ENCODE measurements at regions not wholly inside any gene's neighbourhood (a gene's known extent, or its start where the extent isn't known, plus 50 kb on each side); places are given as distances from the start of the nearest gene placed in this dataset.

DNA sequence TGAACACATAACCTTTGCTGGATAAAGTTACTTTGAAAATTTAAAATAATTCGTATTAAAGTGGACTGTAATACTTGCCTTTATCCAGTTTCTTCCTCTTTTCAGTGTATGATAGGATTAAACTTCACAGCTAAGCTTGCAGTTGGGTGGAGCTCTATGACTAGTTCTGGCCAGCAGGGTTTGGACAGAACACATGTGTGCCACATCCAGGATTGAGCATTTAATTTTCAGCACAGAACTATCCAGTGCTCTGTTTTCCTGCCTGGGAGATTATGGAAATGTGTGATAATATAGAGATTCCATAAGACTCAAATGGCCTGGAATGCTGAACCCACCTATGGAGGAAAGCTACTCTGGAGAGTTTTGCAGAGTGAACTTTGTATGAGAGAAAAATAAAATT lies 200.2 kb downstream of the OSR1 start:
- TF ChIP-seq, protein P1, sequence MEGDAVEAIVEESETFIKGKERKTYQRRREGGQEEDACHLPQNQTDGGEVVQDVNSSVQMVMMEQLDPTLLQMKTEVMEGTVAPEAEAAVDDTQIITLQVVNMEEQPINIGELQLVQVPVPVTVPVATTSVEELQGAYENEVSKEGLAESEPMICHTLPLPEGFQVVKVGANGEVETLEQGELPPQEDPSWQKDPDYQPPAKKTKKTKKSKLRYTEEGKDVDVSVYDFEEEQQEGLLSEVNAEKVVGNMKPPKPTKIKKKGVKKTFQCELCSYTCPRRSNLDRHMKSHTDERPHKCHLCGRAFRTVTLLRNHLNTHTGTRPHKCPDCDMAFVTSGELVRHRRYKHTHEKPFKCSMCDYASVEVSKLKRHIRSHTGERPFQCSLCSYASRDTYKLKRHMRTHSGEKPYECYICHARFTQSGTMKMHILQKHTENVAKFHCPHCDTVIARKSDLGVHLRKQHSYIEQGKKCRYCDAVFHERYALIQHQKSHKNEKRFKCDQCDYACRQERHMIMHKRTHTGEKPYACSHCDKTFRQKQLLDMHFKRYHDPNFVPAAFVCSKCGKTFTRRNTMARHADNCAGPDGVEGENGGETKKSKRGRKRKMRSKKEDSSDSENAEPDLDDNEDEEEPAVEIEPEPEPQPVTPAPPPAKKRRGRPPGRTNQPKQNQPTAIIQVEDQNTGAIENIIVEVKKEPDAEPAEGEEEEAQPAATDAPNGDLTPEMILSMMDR (IDR thresholded peaks at IDR 0.05; ENCODE audit: low read depth, low read length): no peak
- no peaks in the 10 kb centered on the region; the same call in 1 of the 2 replicates for H3K27me3 ChIP-seq
- DNase-seq: no peak
- no peaks in the 10 kb centered on the region for H3K36me3 ChIP-seq
- no peaks in the 10 kb centered on the region; the same call in 1 of the 2 replicates for H3K4me1 ChIP-seq
- no peak overlapping the region for H3K4me3 ChIP-seq (ENCODE audit: low read depth, low read length)
- no peaks in the 10 kb centered on the region for H3K9me3 ChIP-seq

DNA sequence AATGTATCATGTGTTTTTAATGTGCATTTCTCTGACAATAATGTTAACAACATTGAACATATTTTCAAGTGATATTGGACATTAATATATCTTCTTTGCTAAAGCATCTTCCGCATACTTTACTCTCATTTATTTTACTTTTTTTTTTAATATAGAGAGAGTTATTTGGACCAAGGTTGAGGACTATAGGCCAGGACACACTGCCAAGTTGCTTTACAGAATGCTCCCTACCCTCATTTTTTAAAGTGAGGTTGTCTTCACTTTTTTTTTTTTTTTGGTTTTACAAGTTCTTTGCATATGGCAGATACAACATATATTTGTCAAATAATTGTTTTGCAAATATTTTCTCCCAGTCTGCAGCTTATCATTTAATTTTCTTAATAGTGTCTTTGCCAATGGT lies 201.8 kb downstream of the OSR1 start:
- Histone ChIP-seq H3K9me3 (no peaks in the 10 kb centered on the region), H3K4me1 (no peaks in the 10 kb centered on the region; the same call in 1 of the 2 replicates), H3K36me3 (no peaks in the 10 kb centered on the region), H3K4me3 (ENCODE audit: low read depth, low read length) (no peak overlapping the region), H3K27me3 (no peaks in the 10 kb centered on the region; the same call in 1 of the 2 replicates)
- TF ChIP-seq, protein P1 (IDR thresholded peaks at IDR 0.05; ENCODE audit: low read depth, low read length): no peak
- DNase-seq: no peak

GRCh38 chr2:19150726-19151125 lies 207.7 kb downstream of the OSR1 start:
- no peak for DNase-seq
- H3K36me3 ChIP-seq: no peaks in the 10 kb centered on the region
- no peaks in the 10 kb centered on the region for H3K9me3 ChIP-seq
- H3K4me1 ChIP-seq: no peaks in the 10 kb centered on the region
- no peaks in the 10 kb centered on the region for H3K27me3 ChIP-seq
- no peak overlapping the region for H3K4me3 ChIP-seq (ENCODE audit: low read depth, low read length)
- TF ChIP-seq, protein P1 (IDR thresholded peaks at IDR 0.05; ENCODE audit: low read depth, low read length): no peak

DNA sequence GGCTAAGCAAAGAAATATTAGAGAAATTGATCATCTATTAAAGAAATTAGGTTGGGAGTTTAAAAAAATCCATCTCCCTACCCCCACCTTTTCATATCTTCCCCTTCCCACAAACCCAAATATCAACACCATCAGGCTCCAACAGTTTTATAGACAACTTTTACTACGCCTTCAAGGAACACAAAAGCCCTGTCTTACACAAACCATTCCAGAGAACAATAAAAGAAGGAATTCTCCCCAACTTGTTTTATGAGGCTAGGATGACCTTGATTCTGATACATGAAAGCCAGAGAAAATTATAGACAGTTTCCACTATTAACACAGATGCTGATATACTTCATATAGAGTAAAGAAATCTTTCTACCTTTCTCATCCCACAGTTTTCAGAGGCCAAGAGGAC lies 211.6 kb downstream of the OSR1 start:
- TF ChIP-seq, protein P1 (IDR thresholded peaks at IDR 0.05; ENCODE audit: low read depth, low read length): no peak
- no peak overlapping the region for H3K4me3 ChIP-seq (ENCODE audit: low read depth, low read length)
- H3K27me3 ChIP-seq: no peaks in the 10 kb centered on the region
- no peaks in the 10 kb centered on the region for H3K9me3 ChIP-seq
- no peaks in the 10 kb centered on the region for H3K4me1 ChIP-seq
- no peak for DNase-seq
- no peaks in the 10 kb centered on the region for H3K36me3 ChIP-seq

DNA sequence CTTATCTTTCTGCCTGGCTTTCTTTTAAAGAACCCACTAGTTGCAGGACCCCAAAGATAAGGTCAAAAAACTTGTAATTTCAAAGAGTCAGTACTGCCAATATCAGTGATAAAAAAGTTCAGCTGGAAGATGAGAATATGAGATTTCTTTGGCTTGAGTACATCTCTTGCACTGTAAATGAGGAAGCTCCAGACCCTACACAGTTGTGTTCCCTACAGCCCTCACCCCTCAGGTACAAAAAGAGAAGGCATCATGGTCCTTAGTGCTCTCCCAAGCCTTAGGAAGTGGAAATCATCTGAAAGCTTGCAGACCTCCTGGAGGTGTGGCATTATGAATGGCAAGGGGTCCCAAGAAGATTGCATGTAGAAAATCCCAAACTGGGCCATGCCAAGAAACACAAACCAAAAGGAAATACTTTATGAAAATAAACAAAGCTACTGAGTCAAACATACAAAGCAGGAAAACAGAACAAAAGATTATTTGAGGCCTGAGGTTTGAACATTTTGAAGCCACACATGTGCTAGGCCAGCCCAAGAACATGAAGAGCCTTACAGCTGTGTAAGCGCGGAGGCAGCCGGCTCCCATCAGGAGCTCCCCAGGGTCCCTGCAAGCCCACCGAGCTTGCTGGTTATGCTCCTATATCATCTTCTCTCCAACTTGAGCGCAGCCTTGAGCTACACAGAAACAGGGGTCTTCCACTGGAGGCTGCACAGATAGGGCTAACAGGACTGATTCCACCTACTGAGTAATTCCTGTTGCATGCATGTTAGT lies 217.0 kb downstream of the OSR1 start:
- TF ChIP-seq, protein P1 (IDR thresholded peaks at IDR 0.05; ENCODE audit: low read depth, low read length): no peak
- DNase-seq: no peak
- H3K27me3 ChIP-seq: no peaks in the 10 kb centered on the region
- H3K4me3 ChIP-seq (ENCODE audit: low read depth, low read length): no peak overlapping the region
- H3K9me3 ChIP-seq: no peaks in the 10 kb centered on the region
- H3K4me1 ChIP-seq: no peaks in the 10 kb centered on the region
- H3K36me3 ChIP-seq: no peaks in the 10 kb centered on the region

GRCh38 chr2:19140463-19141208 lies 217.8 kb downstream of the OSR1 start:
- TF ChIP-seq, protein P1 (IDR thresholded peaks at IDR 0.05; ENCODE audit: low read depth, low read length): no peak
- no peak for DNase-seq
- H3K4me3 ChIP-seq (ENCODE audit: low read depth, low read length): no peak overlapping the region
- H3K36me3 ChIP-seq: no peaks in the 10 kb centered on the region
- no peaks in the 10 kb centered on the region for H3K27me3 ChIP-seq
- H3K4me1 ChIP-seq: no peaks in the 10 kb centered on the region
- no peaks in the 10 kb centered on the region for H3K9me3 ChIP-seq

Measured in BE2C (cell line).